HFF-Myc (cell line): ENCODE measurements at regions not wholly inside any gene's neighbourhood (a gene's known extent, or its start where the extent isn't known, plus 50 kb on each side); places are given as distances from the start of the nearest gene placed in this dataset.

ENCODE experiments used
- DNase-seq: peaks from one replicate; pipeline ENCODE4 v3.0.0-alpha.2; 2011; ENCODE audit warnings: low read depth; ENCODE audit errors: extremely low read depth
- H3K4me3 ChIP-seq: replicated peaks from 2 replicates; pipeline ENCODE4 v1.5.1; 2011; ENCODE audit warnings: low read depth, mild to moderate bottlenecking, control low read depth, low read length
- CTCF ChIP-seq: IDR thresholded peaks from 2 replicates; pipeline ENCODE4 v1.5.1; 2012; ENCODE audit warnings: mild to moderate bottlenecking, low read depth, low read length, control low read depth; ENCODE audit errors: missing control alignments

GRCh38 chr13:68929075-68929745, 1178.4 kb upstream of the ATXN8OS start:
- TF ChIP-seq CTCF, result no peak
- H3K4me3 ChIP-seq, result no peak overlapping the region
- DNase-seq, result no peak

GRCh38 chr13:68927387-68928026, 1180.1 kb upstream of the ATXN8OS start:
- DNase-seq, result no peak
- TF ChIP-seq CTCF, result no peak
- no peak overlapping the region for H3K4me3 ChIP-seq

GRCh38 chr13:68923995-68924394, 1183.6 kb upstream of the ATXN8OS start:
- no peak for TF ChIP-seq CTCF
- DNase-seq, result no peak

GRCh38 chr13:68908879-68909278, 1198.7 kb upstream of the ATXN8OS start:
- DNase-seq, result no peak
- TF ChIP-seq CTCF, result no peak
- no peak overlapping the region for H3K4me3 ChIP-seq

More at GRCh38 chr13:68923995-68924394, 1183.6 kb upstream of the ATXN8OS start:
- no peak overlapping the region for H3K4me3 ChIP-seq

GRCh38 chr13:68905186-68905585, 1202.4 kb upstream of the ATXN8OS start:
- DNase-seq, result no peak
- no peak for TF ChIP-seq CTCF
- H3K4me3 ChIP-seq, result no peak overlapping the region

GRCh38 chr13:68897331-68897928, 1210.2 kb upstream of the ATXN8OS start:
- DNase-seq, result no peak
- TF ChIP-seq CTCF, result no peak
- no peak overlapping the region for H3K4me3 ChIP-seq
